K562 (cell line): ENCODE measurements at regions not wholly inside any gene's neighbourhood (a gene's known extent, or its start where the extent isn't known, plus 50 kb on each side); places are given as distances from the start of the nearest gene placed in this dataset.

ENCODE experiments used
- ATAC-seq: fragments of 200-7000 bp; cut with Tn5 transposase; 3 replicates; pipeline ENCODE4 v1.9.1; 2020; ENCODE audit warnings: moderate library complexity
- BruUV-seq: library from RNA; stranded (reverse); fragments of 400-500 nt; replicated peaks from 2 replicates; lab custom pipeline; 2021; lab: Mats Ljungman, UMichigan
- CTCF ChIA-PET: fragments of 300-600 bp; formaldehyde crosslinking; extraction: SDS; loops from one replicate; lab custom pipeline; 2021; ENCODE audit warnings: low intra/inter-chr PET ratio; lab: Yijun Ruan, JAX
- POLR2A ChIA-PET: fragments of 300-600, 350-650 bp; sonication (Branson Sonifier 250); formaldehyde crosslinking; extraction: SDS; loops from one replicate; lab custom pipeline; 2021; ENCODE audit warnings: antibody characterized with exemption, inconsistent platforms; lab: Yijun Ruan, JAX
- DNase-seq, 4 experiments: peaks; one replicate each; pipeline versions ENCODE4 v3.0.0 to v3.0.0-alpha.2; 2011 to 2018; ENCODE audit warnings: low spot score in 3 of 4, mixed read lengths in 3 of 4; ENCODE audit errors: extremely low read depth in 1 of 4
- FAIRE-seq: peaks from 2 replicates; lab custom pipeline; 2011; peaks lifted over from hg19 to GRCh38; lab: Jason Lieb, UNC
- H2AFZ ChIP-seq: 2 replicates; pipeline ENCODE4 v1.6.0; 2011; ENCODE audit warnings: low read depth, low read length, control low read depth, inconsistent platforms
- H3K27ac ChIP-seq: fragments of 200-600 bp; 3 replicates; pipeline ENCODE4 v1.8.0; 2011; ENCODE audit warnings: low read depth, mild to moderate bottlenecking, control low read depth, inconsistent platforms, low read length, moderate library complexity, mixed read lengths; ENCODE audit errors: extremely low read depth
- H3K27me3 ChIP-seq, 2 experiments: fragments of 300-600 bp in 1 of 2; 2 replicates in 1 of 2; 3 replicates in 1 of 2; pipeline versions ENCODE4 v1.6.0 to v1.8.0; 2011; ENCODE audit warnings: inconsistent platforms in 2 of 2, low read length in 2 of 2, mild to moderate bottlenecking in 1 of 2, mixed read lengths in 1 of 2, moderate library complexity in 1 of 2; ENCODE audit not compliant: control insufficient read depth in 2 of 2, insufficient read depth in 2 of 2
- H3K36me3 ChIP-seq: fragments of 300-600 bp; 3 replicates; pipeline ENCODE4 v1.8.0; 2011; ENCODE audit warnings: mild to moderate bottlenecking, low read length, inconsistent platforms; ENCODE audit not compliant: control insufficient read depth, insufficient read depth
- H3K4me1 ChIP-seq, 2 experiments: fragments of 200-600 bp in 1 of 2; replicated peaks in 1 of 2; 2 replicates in 1 of 2; 3 replicates in 1 of 2; pipeline versions ENCODE4 v1.5.1 to v1.8.0; 2011; ENCODE audit warnings: inconsistent platforms in 2 of 2, low read length in 2 of 2, mild to moderate bottlenecking in 1 of 2, mixed read lengths in 1 of 2, moderate library complexity in 1 of 2; ENCODE audit not compliant: control insufficient read depth in 2 of 2, insufficient read depth in 2 of 2
- H3K4me2 ChIP-seq: 2 replicates; pipeline ENCODE4 v1.6.1; 2011; ENCODE audit warnings: low read length, control low read depth, inconsistent platforms, mixed read lengths; ENCODE audit not compliant: insufficient read depth
- H3K4me3 ChIP-seq: fragments of 200-600 bp; sonication (generic), shearing (Covaris generic); 2 replicates; pipeline ENCODE4 v1.5.1; 2016; ENCODE audit warnings: control low read depth, inconsistent platforms
- H3K79me2 ChIP-seq: fragments of 200-600 bp; 3 replicates; pipeline ENCODE4 v1.8.0; 2011; ENCODE audit warnings: low read length, inconsistent platforms; ENCODE audit not compliant: control insufficient read depth, insufficient read depth
- H3K9ac ChIP-seq, 2 experiments: 2 replicates each; pipeline versions ENCODE4 v1.6.0 to v1.6.1; 2011; ENCODE audit warnings: low read depth in 2 of 2, low read length in 2 of 2, control low read depth in 1 of 2, inconsistent platforms in 1 of 2, mild to moderate bottlenecking in 1 of 2, mixed read lengths in 1 of 2; ENCODE audit not compliant: insufficient read depth in 1 of 2
- H3K9me1 ChIP-seq: one replicate; pipeline ENCODE4 v1.6.0; 2011; ENCODE audit warnings: inconsistent platforms, mild to moderate bottlenecking, low read length, moderate library complexity; ENCODE audit not compliant: control insufficient read depth, insufficient read depth
- H3K9me3 ChIP-seq: replicated peaks from 2 replicates; pipeline ENCODE4 v1.5.1; 2011; ENCODE audit warnings: low read depth, low read length, inconsistent platforms; ENCODE audit not compliant: control insufficient read depth, insufficient read depth
- H4K20me1 ChIP-seq: replicated peaks from 2 replicates; pipeline ENCODE4 v1.6.1; 2011; ENCODE audit warnings: low read length, inconsistent platforms, mixed read lengths; ENCODE audit not compliant: control insufficient read depth, insufficient read depth
- BDP1 ChIP-seq: IDR thresholded peaks from 3 replicates; pipeline ENCODE4 v1.6.1; 2011; ENCODE audit not compliant: insufficient read length, insufficient read depth
- CTCF ChIP-seq, 3 experiments: IDR thresholded peaks in 2 of 3; conservative IDR thresholded peaks in 1 of 3; 2 replicates each; pipeline ENCODE4 v1.5.1; 2011 to 2012; ENCODE audit warnings: low read length in 3 of 3, mild to moderate bottlenecking in 3 of 3, control low read depth in 2 of 3, improper control_type of control experiment in 1 of 3, inconsistent platforms in 1 of 3, low read depth in 1 of 3, mixed read lengths in 1 of 3, moderate library complexity in 1 of 3; ENCODE audit not compliant: insufficient read depth in 2 of 3
- E2F1 ChIP-seq: sonication (generic); formaldehyde crosslinking; IDR thresholded peaks from 2 replicates; pipeline ENCODE4 v1.8.1; 2023; ENCODE audit warnings: mild to moderate bottlenecking, missing genetic modification reagents, moderate library complexity
- KHSRP ChIP-seq: fragments of 450-650 bp; IDR thresholded peaks from 2 replicates; pipeline ENCODE4 v1.6.1; 2017
- LCOR ChIP-seq: sonication (generic); formaldehyde crosslinking; IDR thresholded peaks from 2 replicates; pipeline ENCODE4 v1.8.0; 2022; ENCODE audit warnings: mild to moderate bottlenecking, missing genetic modification reagents
- MBD1 ChIP-seq: fragments of 250-450 bp; sonication (Bioruptor Pico); IDR thresholded peaks from 2 replicates; pipeline ENCODE4 v1.8.0; 2022; ENCODE audit warnings: inconsistent platforms
- MYNN ChIP-seq, 2 experiments: sonication (generic); formaldehyde crosslinking in 1 of 2; IDR thresholded peaks; 2 replicates each; pipeline versions ENCODE4 v1.5.0 to v1.6.1; 2016 to 2020; ENCODE audit warnings: antibody characterized with exemption in 1 of 2, missing genetic modification reagents in 1 of 2
- SP2 ChIP-seq: IDR thresholded peaks from 2 replicates; pipeline ENCODE4 v1.6.1; 2011; ENCODE audit warnings: mild to moderate bottlenecking, low read depth, low read length, moderate library complexity; ENCODE audit not compliant: poor library complexity, severe bottlenecking; ENCODE audit errors: extremely low read depth
- TCF15 ChIP-seq: fragments of 250-450 bp; sonication (Bioruptor Pico); IDR thresholded peaks from 2 replicates; pipeline ENCODE4 v1.8.0; 2022; ENCODE audit warnings: moderate library complexity, mild to moderate bottlenecking, inconsistent platforms
- ZNF280A ChIP-seq: fragments of 450-650 bp; IDR thresholded peaks from 2 replicates; pipeline ENCODE4 v1.6.1; 2018; ENCODE audit warnings: mild to moderate bottlenecking, low read depth; ENCODE audit not compliant: partially characterized antibody
- WGBS: fragments of 100-300 bp; shearing (Covaris generic); methylation state at CpG from one replicate; pipeline ENCODE4 v1.1.6; 2016; ENCODE audit warnings: low coverage, mixed read lengths; ENCODE audit not compliant: insufficient coverage; ENCODE audit errors: missing lambda C conversion rate; 5-methylcytosine and 5-hydroxymethylcytosine counted together
- in situ Hi-C: fragments of 300-500 bp; cut with MboI; formaldehyde crosslinking; loops from 4 replicates; pipeline ENCODE4 v1.15.0; 2018; ENCODE audit warnings: inconsistent platforms, mixed read lengths
- intact Hi-C: fragments of 100-400 bp; cut with micrococcal nuclease; formaldehyde crosslinking; loops from 2 replicates; pipeline ENCODE4 v1.14.2; 2022

GRCh38 chr18:40902436-40902835 lies 1052.6 kb upstream of the PIK3C3 start:
- no peak for FAIRE-seq
- no peak overlapping the region for H3K4me3 ChIP-seq
- DNase-seq, result no peak
- 0% methylated on average over 2 of the region's 2 CpGs for WGBS
- no peaks in the 10 kb centered on the region for H4K20me1 ChIP-seq
- in situ Hi-C loops, result no loop called here
- intact Hi-C loops, result no loop called here
- no peaks in the 10 kb centered on the region for H3K9me3 ChIP-seq
- ChIA-PET CTCF (no interaction called here), POLR2A (no interaction called here)
- no peaks in the 10 kb centered on the region for H3K4me1 ChIP-seq
- no peak for TF ChIP-seq LCOR (CRISPR knock-in tag)
- TF ChIP-seq MYNN (IDR thresholded peaks at IDR 0.05), result no peak
- no peak for TF ChIP-seq MYNN (CRISPR knock-in tag; IDR thresholded peaks at IDR 0.05)
- no peak for TF ChIP-seq TCF15 (CRISPR knock-in tag)
- TF ChIP-seq MBD1 (CRISPR knock-in tag), result no peak
- no peak for TF ChIP-seq CTCF (IDR thresholded peaks at IDR 0.05 in 2 of 3, conservative IDR thresholded peaks at IDR 0.05 in 1 of 3; ENCODE audit: insufficient read depth in 2 of 3, low read depth in 1 of 3, low read length in 3 of 3)
- no peak for TF ChIP-seq KHSRP
- TF ChIP-seq E2F1 (CRISPR knock-in tag), result no peak
- TF ChIP-seq BDP1, result no peak
- no peak for TF ChIP-seq ZNF280A
- TF ChIP-seq SP2, result no peak
- no peaks in the 10 kb centered on the region for H3K9me1 ChIP-seq
- H3K27me3 ChIP-seq, result no peaks in the 10 kb centered on the region
- H3K4me2 ChIP-seq, result no peak overlapping the region
- H3K36me3 ChIP-seq, result no peaks in the 10 kb centered on the region
- ATAC-seq, result no peak
- BruUV-seq, result no TSS peak
- no peak overlapping the region for H2AFZ ChIP-seq
- H3K9ac ChIP-seq, result no peak overlapping the region
- H3K27ac ChIP-seq, result no peak overlapping the region
- H3K79me2 ChIP-seq, result no peaks in the 10 kb centered on the region
